OCI-LY1 (cell line): ENCODE measurements at regions not wholly inside any gene's neighbourhood (a gene's known extent, or its start where the extent isn't known, plus 50 kb on each side); places are given as distances from the start of the nearest gene placed in this dataset.

Source experiments
- H2AFZ ChIP-seq: fragments of 200-600 bp; sonication (generic), shearing (Covaris generic); 2 replicates; pipeline ENCODE4 v1.6.0; 2014; ENCODE audit warnings: antibody characterized with exemption, mild to moderate bottlenecking, low read length
- H3F3A ChIP-seq: fragments of 200-600 bp; sonication (generic), shearing (Covaris generic); 2 replicates; pipeline ENCODE4 v1.6.0; 2014; ENCODE audit warnings: mild to moderate bottlenecking, antibody characterized with exemption, low read length, moderate library complexity; ENCODE audit not compliant: insufficient read depth
- H3K27ac ChIP-seq: fragments of 200-600 bp; sonication (generic); 2 replicates; pipeline ENCODE4 v1.5.1; 2014; ENCODE audit warnings: low read length, mixed run types, mild to moderate bottlenecking, low read depth; ENCODE audit not compliant: poor library complexity, severe bottlenecking
- H3K27me3 ChIP-seq: fragments of 200-600 bp; sonication (generic); 2 replicates; pipeline ENCODE4 v1.6.0; 2014; ENCODE audit warnings: antibody characterized with exemption, mild to moderate bottlenecking, low read length, moderate library complexity; ENCODE audit not compliant: insufficient read depth
- H3K36me3 ChIP-seq: fragments of 200-600 bp; sonication (generic); 2 replicates; pipeline ENCODE4 v1.6.1; 2014; ENCODE audit warnings: mild to moderate bottlenecking, antibody characterized with exemption, low read length, moderate library complexity, mixed read lengths; ENCODE audit not compliant: insufficient read depth
- H3K4me1 ChIP-seq: fragments of 200-600 bp; sonication (generic); 2 replicates; pipeline ENCODE4 v1.5.1; 2014; ENCODE audit warnings: mild to moderate bottlenecking, low read length, moderate library complexity; ENCODE audit not compliant: insufficient read depth, severe bottlenecking
- H3K4me2 ChIP-seq: fragments of 200-600 bp; sonication (generic), shearing (Covaris generic); 2 replicates; pipeline ENCODE4 v1.6.1; 2014; ENCODE audit warnings: low read length
- H3K4me3 ChIP-seq: fragments of 200-600 bp; sonication (generic); 2 replicates; pipeline ENCODE4 v1.5.1; 2014; ENCODE audit warnings: low read length, low read depth, mild to moderate bottlenecking, mixed read lengths; ENCODE audit not compliant: poor library complexity, severe bottlenecking
- H3K79me2 ChIP-seq: fragments of 200-600 bp; shearing (Covaris generic); 2 replicates; pipeline ENCODE4 v1.6.1; 2016; ENCODE audit warnings: mixed run types, low read length, mixed read lengths; ENCODE audit not compliant: insufficient read depth
- H3K9ac ChIP-seq: fragments of 200-600 bp; sonication (generic), shearing (Covaris generic); 2 replicates; pipeline ENCODE4 v1.6.1; 2014; ENCODE audit warnings: mild to moderate bottlenecking, low read length, mixed read lengths
- H3K9me2 ChIP-seq: fragments of 200-600 bp; sonication (generic), shearing (Covaris generic); 2 replicates; pipeline ENCODE4 v1.6.1; 2014; ENCODE audit warnings: low read depth, mild to moderate bottlenecking, low read length, mixed read lengths
- H3K9me3 ChIP-seq: fragments of 200-600 bp; shearing (Covaris generic); 2 replicates; pipeline ENCODE4 v1.6.1; 2014; ENCODE audit warnings: low read length, mixed read lengths
- H4K20me1 ChIP-seq: fragments of 200-600 bp; sonication (generic), shearing (Covaris generic); 2 replicates; pipeline ENCODE4 v1.6.0; 2016; ENCODE audit warnings: mild to moderate bottlenecking, low read length; ENCODE audit not compliant: insufficient read depth
- EZH2 ChIP-seq: fragments of 200-600 bp; sonication (generic), shearing (Covaris generic); IDR thresholded peaks from 2 replicates; pipeline ENCODE4 v1.8.0; 2017; ENCODE audit warnings: borderline replicate concordance, mixed run types, mild to moderate bottlenecking, antibody characterized with exemption, low read length, moderate library complexity, mixed read lengths
- TF ChIP-seq, protein P1 (sequence below): fragments of 200-600 bp; sonication (generic), shearing (Covaris generic); IDR thresholded peaks from 2 replicates; pipeline ENCODE4 v1.5.1; 2017; ENCODE audit warnings: mild to moderate bottlenecking, antibody characterized with exemption, low read length, moderate library complexity, mixed read lengths

- Histone ChIP-seq H4K20me1 (no peaks in the 10 kb centered on the region), H3K36me3 (no peaks in the 10 kb centered on the region), H3K4me3 (no peak overlapping the region), H3K27ac (no peak overlapping the region), H3K4me1 (no peaks in the 10 kb centered on the region), H3K9ac (no peak overlapping the region), H3K27me3 (no peaks in the 10 kb centered on the region), H2AFZ (no peak overlapping the region), H3K4me2 (no peak overlapping the region), H3K9me2 (no peaks in the 10 kb centered on the region), H3F3A (no peaks in the 10 kb centered on the region), H3K79me2 (no peaks in the 10 kb centered on the region), H3K9me3 (no peaks in the 10 kb centered on the region)
- no peak for TF ChIP-seq EZH2
- TF ChIP-seq, protein P1, sequence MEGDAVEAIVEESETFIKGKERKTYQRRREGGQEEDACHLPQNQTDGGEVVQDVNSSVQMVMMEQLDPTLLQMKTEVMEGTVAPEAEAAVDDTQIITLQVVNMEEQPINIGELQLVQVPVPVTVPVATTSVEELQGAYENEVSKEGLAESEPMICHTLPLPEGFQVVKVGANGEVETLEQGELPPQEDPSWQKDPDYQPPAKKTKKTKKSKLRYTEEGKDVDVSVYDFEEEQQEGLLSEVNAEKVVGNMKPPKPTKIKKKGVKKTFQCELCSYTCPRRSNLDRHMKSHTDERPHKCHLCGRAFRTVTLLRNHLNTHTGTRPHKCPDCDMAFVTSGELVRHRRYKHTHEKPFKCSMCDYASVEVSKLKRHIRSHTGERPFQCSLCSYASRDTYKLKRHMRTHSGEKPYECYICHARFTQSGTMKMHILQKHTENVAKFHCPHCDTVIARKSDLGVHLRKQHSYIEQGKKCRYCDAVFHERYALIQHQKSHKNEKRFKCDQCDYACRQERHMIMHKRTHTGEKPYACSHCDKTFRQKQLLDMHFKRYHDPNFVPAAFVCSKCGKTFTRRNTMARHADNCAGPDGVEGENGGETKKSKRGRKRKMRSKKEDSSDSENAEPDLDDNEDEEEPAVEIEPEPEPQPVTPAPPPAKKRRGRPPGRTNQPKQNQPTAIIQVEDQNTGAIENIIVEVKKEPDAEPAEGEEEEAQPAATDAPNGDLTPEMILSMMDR: no peak
Observed at GRCh38 chr2:41967476-41968181, 80.2 kb upstream of the PKDCC start.

GRCh38 chr2:41968182-41968578 is 79.6 kb upstream of the PKDCC start:
- Histone ChIP-seq H3K27me3 (no peaks in the 10 kb centered on the region), H3K4me1 (no peaks in the 10 kb centered on the region), H3K9me2 (no peaks in the 10 kb centered on the region), H3K27ac (no peak overlapping the region), H3K9me3 (no peaks in the 10 kb centered on the region), H3K9ac (no peak overlapping the region), H3K79me2 (no peaks in the 10 kb centered on the region), H4K20me1 (no peaks in the 10 kb centered on the region), H3K4me3 (no peak overlapping the region), H3F3A (no peaks in the 10 kb centered on the region), H2AFZ (no peak overlapping the region), H3K36me3 (no peaks in the 10 kb centered on the region), H3K4me2 (no peak overlapping the region)
- TF ChIP-seq EZH2: no peak
- TF ChIP-seq, protein P1: no peak

DNA sequence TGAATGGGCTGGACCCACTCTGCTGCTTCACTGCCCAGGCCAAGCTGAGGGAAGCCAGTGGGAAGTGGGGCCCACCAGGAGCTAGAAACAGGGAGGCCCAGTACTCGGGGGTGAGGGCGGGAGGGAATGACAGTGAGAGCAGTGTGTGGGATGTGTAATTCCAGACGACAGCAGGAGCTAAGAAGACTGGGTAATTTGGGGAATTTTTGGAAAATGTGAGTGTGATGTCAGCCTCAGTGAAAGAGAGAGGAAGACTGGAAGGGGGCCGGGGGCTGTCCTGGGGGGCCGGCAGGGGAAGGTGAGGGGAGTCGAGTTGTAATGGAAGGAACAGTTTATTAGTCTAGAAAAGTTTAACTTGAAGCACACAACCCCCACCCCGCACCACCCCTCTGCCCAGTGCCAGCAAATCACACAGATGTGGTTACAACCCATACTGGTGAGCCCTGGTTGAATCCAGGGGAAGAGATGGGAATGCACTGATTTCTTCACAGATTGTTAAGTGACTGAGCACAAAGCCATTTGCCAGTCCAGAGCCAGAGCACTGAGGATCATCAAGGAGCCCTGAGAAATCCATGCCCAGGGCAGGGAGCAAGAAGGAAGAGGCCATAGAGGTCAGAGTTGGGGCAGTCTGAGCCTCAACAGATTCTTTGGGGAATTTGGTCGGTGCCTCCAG is 76.7 kb upstream of the PKDCC start:
- no peak overlapping the region for H3K4me3 ChIP-seq
- H3K36me3 ChIP-seq: no peaks in the 10 kb centered on the region
- no peak overlapping the region for H3K4me2 ChIP-seq
- TF ChIP-seq, protein P1: no peak
- no peak for TF ChIP-seq EZH2
- no peak overlapping the region for H2AFZ ChIP-seq
- no peak overlapping the region for H3K9ac ChIP-seq
- no peaks in the 10 kb centered on the region; the same call in 1 of the 2 replicates for H3K27me3 ChIP-seq
- H3F3A ChIP-seq: no peaks in the 10 kb centered on the region
- H3K4me1 ChIP-seq: no peaks in the 10 kb centered on the region
- H3K79me2 ChIP-seq: no peaks in the 10 kb centered on the region
- H3K9me2 ChIP-seq: no peaks in the 10 kb centered on the region
- H3K9me3 ChIP-seq: no peaks in the 10 kb centered on the region
- no peaks in the 10 kb centered on the region for H4K20me1 ChIP-seq
- no peak overlapping the region for H3K27ac ChIP-seq
